IMR-90 (cell line): ENCODE measurements at regions not wholly inside any gene's neighbourhood (a gene's known extent, or its start where the extent isn't known, plus 50 kb on each side); places are given as distances from the start of the nearest gene placed in this dataset.

Source experiments
- ATAC-seq: fragments of 200-7000 bp; cut with Tn5 transposase; 2 replicates; pipeline ENCODE4 v1.9.1; 2020; ENCODE audit warnings: low read depth, mild to moderate bottlenecking, moderate library complexity
- BruUV-seq: library from RNA; stranded (reverse); fragments of 400-500 nt; replicated peaks from 2 replicates; lab custom pipeline; 2021; lab: Mats Ljungman, UMichigan
- CTCF ChIA-PET: fragments of 300-600 bp; formaldehyde crosslinking; extraction: SDS; loops from one replicate; lab custom pipeline; 2021; ENCODE audit warnings: antibody characterized with exemption; lab: Yijun Ruan, JAX
- POLR2A ChIA-PET: fragments of 300-600 bp; sonication (Branson Sonifier 250); formaldehyde crosslinking; loops from one replicate; lab custom pipeline; 2022; ENCODE audit warnings: antibody characterized with exemption; ENCODE audit not compliant: unreplicated experiment; lab: Charles Lee
- DNase-seq: peaks from one replicate; pipeline ENCODE4 v3.0.0; 2013
- H2AFZ ChIP-seq: replicated peaks from 2 replicates; pipeline ENCODE3; 2013; ENCODE audit warnings: low read length, mild to moderate bottlenecking; ENCODE audit not compliant: poor library complexity
- H2AK5ac ChIP-seq: 2 replicates; pipeline ENCODE4 v1.6.1; 2013; ENCODE audit warnings: low read depth, low read length, inconsistent platforms
- H2AK9ac ChIP-seq: replicated peaks from 2 replicates; pipeline ENCODE3; 2013; ENCODE audit warnings: mild to moderate bottlenecking, low read depth, low read length, moderate library complexity; ENCODE audit not compliant: poor library complexity
- H2BK120ac ChIP-seq: 2 replicates; pipeline ENCODE4 v1.6.1; 2013; ENCODE audit warnings: low read depth, low read length, inconsistent platforms
- H2BK15ac ChIP-seq: 3 replicates; pipeline ENCODE4 v1.6.1; 2013; ENCODE audit warnings: low read depth, low read length, inconsistent platforms
- H2BK20ac ChIP-seq: 2 replicates; pipeline ENCODE4 v1.6.1; 2013; ENCODE audit warnings: low read depth, mild to moderate bottlenecking, inconsistent platforms, low read length, moderate library complexity
- H2BK5ac ChIP-seq: 2 replicates; pipeline ENCODE4 v1.6.1; 2013; ENCODE audit warnings: mild to moderate bottlenecking, low read depth, low read length, inconsistent platforms; ENCODE audit not compliant: poor library complexity, severe bottlenecking
- H3K14ac ChIP-seq: replicated peaks from 2 replicates; pipeline ENCODE4 v1.6.1; 2013; ENCODE audit warnings: low read depth, low read length, inconsistent platforms
- H3K18ac ChIP-seq: 2 replicates; pipeline ENCODE4 v1.6.1; 2013; ENCODE audit warnings: low read depth, low read length, control low read depth
- H3K23ac ChIP-seq: 2 replicates; pipeline ENCODE4 v1.6.1; 2013; ENCODE audit warnings: low read depth, low read length, inconsistent platforms
- H3K27ac ChIP-seq: 2 replicates; pipeline ENCODE4 v1.5.1; 2013; ENCODE audit warnings: mild to moderate bottlenecking, control low read depth, low read length; ENCODE audit not compliant: insufficient read depth
- H3K27me3 ChIP-seq: 2 replicates; pipeline ENCODE4 v1.6.1; 2013; ENCODE audit warnings: low read length; ENCODE audit not compliant: control insufficient read depth, insufficient read depth
- H3K36me3 ChIP-seq: 2 replicates; pipeline ENCODE4 v1.6.1; 2013; ENCODE audit warnings: low read length, mixed read lengths; ENCODE audit not compliant: control insufficient read depth, insufficient read depth
- H3K4ac ChIP-seq: 2 replicates; pipeline ENCODE4 v1.6.1; 2013; ENCODE audit warnings: low read depth, low read length, inconsistent platforms
- H3K4me1 ChIP-seq: 2 replicates; pipeline ENCODE4 v1.6.1; 2013; ENCODE audit warnings: low read length, mixed read lengths; ENCODE audit not compliant: control insufficient read depth, insufficient read depth
- H3K4me2 ChIP-seq: 2 replicates; pipeline ENCODE4 v1.6.1; 2013; ENCODE audit warnings: low read depth, mild to moderate bottlenecking, control low read depth, low read length, moderate library complexity
- H3K4me3 ChIP-seq: 2 replicates; pipeline ENCODE4 v1.5.1; 2013; ENCODE audit warnings: low read depth, mild to moderate bottlenecking, control low read depth, low read length, moderate library complexity; ENCODE audit not compliant: insufficient read depth
- H3K56ac ChIP-seq: 2 replicates; pipeline ENCODE4 v1.6.1; 2013; ENCODE audit warnings: low read length, inconsistent platforms; ENCODE audit not compliant: insufficient read depth; ENCODE audit errors: extremely low read depth
- H3K79me1 ChIP-seq, 2 experiments: 2 replicates each; pipeline ENCODE4 v1.6.1; 2013; ENCODE audit warnings: low read length in 2 of 2, inconsistent platforms in 1 of 2, low read depth in 1 of 2
- H3K9ac ChIP-seq: 2 replicates; pipeline ENCODE4 v1.6.1; 2013; ENCODE audit warnings: low read depth, low read length, control low read depth
- H3K9me1 ChIP-seq: 2 replicates; pipeline ENCODE4 v1.6.1; 2013; ENCODE audit warnings: low read length, inconsistent platforms; ENCODE audit not compliant: insufficient read depth
- H3K9me3 ChIP-seq: 2 replicates; pipeline ENCODE4 v1.6.1; 2013; ENCODE audit warnings: low read length; ENCODE audit not compliant: control insufficient read depth, insufficient read depth
- H4K20me1 ChIP-seq: 2 replicates; pipeline ENCODE4 v1.6.1; 2013; ENCODE audit warnings: low read length, inconsistent platforms; ENCODE audit not compliant: insufficient read depth
- H4K5ac ChIP-seq: 2 replicates; pipeline ENCODE4 v1.6.1; 2013; ENCODE audit warnings: mild to moderate bottlenecking, low read depth, low read length, control low read depth
- H4K8ac ChIP-seq, 2 experiments: 2 replicates each; pipeline ENCODE4 v1.6.1; 2013; ENCODE audit warnings: low read depth in 2 of 2, low read length in 2 of 2, control low read depth in 1 of 2, inconsistent platforms in 1 of 2
- H4K91ac ChIP-seq: 2 replicates; pipeline ENCODE4 v1.6.1; 2013; ENCODE audit warnings: low read depth, low read length, inconsistent platforms; ENCODE audit not compliant: insufficient read depth
- BHLHE40 ChIP-seq: fragments of 150-350 bp; IDR thresholded peaks from 2 replicates; pipeline ENCODE4 v1.6.1; 2016; ENCODE audit warnings: mild to moderate bottlenecking, low read depth, low read length
- FOS ChIP-seq: fragments of 150-350 bp; IDR thresholded peaks from 2 replicates; pipeline ENCODE4 v1.6.1; 2016; ENCODE audit warnings: low read depth, low read length
- WGBS, 2 experiments: methylation state at CpG; one replicate each; pipeline versions ENCODE4 v1.1.5 to v1.1.7; 2013; ENCODE audit warnings: missing lambda C conversion rate in 2 of 2; ENCODE audit not compliant: insufficient read length in 1 of 2; ENCODE audit errors: extremely low coverage in 2 of 2; 5-methylcytosine and 5-hydroxymethylcytosine counted together
- dilution Hi-C: fragments of 300-500 bp; cut with HindIII; formaldehyde crosslinking; loops from one replicate; pipeline ENCODE4 v1.14.3; 2018; ENCODE audit warnings: low sequenced_read_pairs; ENCODE audit not compliant: unreplicated experiment
- in situ Hi-C: fragments of 300-500 bp; cut with MboI; formaldehyde crosslinking; loops from 3 replicates; pipeline ENCODE4 v1.14.3; 2019; ENCODE audit warnings: low sequenced_read_pairs, inconsistent platforms, mixed read lengths
- intact Hi-C: fragments of 100-400 bp; cut with micrococcal nuclease; formaldehyde crosslinking; loops from 2 replicates; pipeline ENCODE4 v1.10.0; 2022

- no peaks in the 10 kb centered on the region for H3K9me3 ChIP-seq
- no peak overlapping the region for H3K4ac ChIP-seq
- H2BK15ac ChIP-seq: no peak overlapping the region
- H2AFZ ChIP-seq: no peak overlapping the region
- H2BK20ac ChIP-seq: no peak overlapping the region
- no peak overlapping the region for H2BK5ac ChIP-seq
- H2BK120ac ChIP-seq: no peak overlapping the region
- no peak overlapping the region for H3K56ac ChIP-seq
- WGBS, 2 experiments: 100% methylated on average over 1 of the region's 14 CpGs; no CpG with 5 or more reads in 1 of the 2 experiments
- 0 out of 2 replicates have a peak, but pooled peaks cover 6% of the 10 kb centered on the region for H3K9me1 ChIP-seq
- H3K4me3 ChIP-seq: no peak overlapping the region
- H3K36me3 ChIP-seq: no peaks in the 10 kb centered on the region
- in situ Hi-C loops (no loop called here), dilution Hi-C loops (no loop called here), intact Hi-C loops (no loop called here)
- DNase-seq: no peak
- no peak overlapping the region for H3K14ac ChIP-seq
- peaks cover 3 to 4% of the 10 kb centered on the region in 2 experiments; a peak in 2 of 4 replicates for H3K79me1 ChIP-seq
- H3K4me1 ChIP-seq: peaks cover 1% of the 10 kb centered on the region; the same call in 1 of the 2 replicates
- H4K8ac ChIP-seq: no peak overlapping the region
- TF ChIP-seq FOS (no peak), BHLHE40 (no peak)
- no peak overlapping the region for H3K23ac ChIP-seq
- H3K4me2 ChIP-seq: no peak overlapping the region
- no TSS peak for BruUV-seq
- H3K27ac ChIP-seq: no peak overlapping the region
- CTCF ChIA-PET: no interaction called here
- H4K5ac ChIP-seq: no peak overlapping the region
- no peak for ATAC-seq
- H4K91ac ChIP-seq: no peak overlapping the region
- no peaks in the 10 kb centered on the region for H3K27me3 ChIP-seq
- no peak overlapping the region for H3K18ac ChIP-seq
- no peak overlapping the region for H2AK5ac ChIP-seq
- H4K20me1 ChIP-seq: no peaks in the 10 kb centered on the region
- POLR2A ChIA-PET: no interaction called here
- no peak overlapping the region for H2AK9ac ChIP-seq
- no peak overlapping the region for H3K9ac ChIP-seq
These were observed 97.4 kb upstream of the EDEM3 start for GRCh38 chr1:184851822-184852746.
